H9 (cell line): ENCODE measurements at regions not wholly inside any gene's neighbourhood (a gene's known extent, or its start where the extent isn't known, plus 50 kb on each side); places are given as distances from the start of the nearest gene placed in this dataset.

Source experiments
- DNase-seq: peaks from one replicate; pipeline ENCODE4 v3.0.0-alpha.2; 2017
- H2AFZ ChIP-seq: one replicate; pipeline ENCODE4 v1.6.1; 2013; ENCODE audit warnings: mild to moderate bottlenecking, low read length, control low read depth, moderate library complexity
- H2AK5ac ChIP-seq: 2 replicates; pipeline ENCODE4 v1.6.1; 2013; ENCODE audit warnings: low read length, control low read depth, mixed read lengths; ENCODE audit not compliant: insufficient read length
- H2BK120ac ChIP-seq: one replicate; pipeline ENCODE4 v1.6.1; 2013; ENCODE audit warnings: low read depth, mild to moderate bottlenecking, low read length, control low read depth, inconsistent platforms; ENCODE audit not compliant: poor library complexity, severe bottlenecking
- H2BK12ac ChIP-seq: 2 replicates; pipeline ENCODE4 v1.6.1; 2013; ENCODE audit warnings: low read length, control low read depth, mixed read lengths, low read depth; ENCODE audit not compliant: insufficient read length
- H2BK15ac ChIP-seq: 2 replicates; pipeline ENCODE4 v1.6.1; 2013; ENCODE audit warnings: low read depth, low read length, control low read depth
- H2BK20ac ChIP-seq: one replicate; pipeline ENCODE4 v1.6.1; 2013; ENCODE audit warnings: low read depth, mild to moderate bottlenecking, low read length, control low read depth, inconsistent platforms; ENCODE audit not compliant: poor library complexity, severe bottlenecking
- H2BK5ac ChIP-seq: 2 replicates; pipeline ENCODE4 v1.6.1; 2013; ENCODE audit warnings: low read length, control low read depth, mixed read lengths; ENCODE audit not compliant: insufficient read length
- H3K14ac ChIP-seq: 2 replicates; pipeline ENCODE4 v1.6.1; 2013; ENCODE audit warnings: low read length, control low read depth; ENCODE audit not compliant: insufficient read depth
- H3K18ac ChIP-seq: 2 replicates; pipeline ENCODE4 v1.6.1; 2013; ENCODE audit warnings: low read depth, mild to moderate bottlenecking, mixed read lengths, low read length, control low read depth; ENCODE audit not compliant: insufficient read length
- H3K23ac ChIP-seq: 2 replicates; pipeline ENCODE4 v1.6.1; 2013; ENCODE audit warnings: low read length, control low read depth, mixed read lengths, low read depth; ENCODE audit not compliant: insufficient read length
- H3K23me2 ChIP-seq: 2 replicates; pipeline ENCODE4 v1.6.1; 2013; ENCODE audit warnings: low read depth, mild to moderate bottlenecking, mixed read lengths, low read length, control low read depth; ENCODE audit not compliant: insufficient read length, poor library complexity, severe bottlenecking
- H3K27ac ChIP-seq: 2 replicates; pipeline ENCODE4 v1.5.1; 2013; ENCODE audit warnings: low read length, control low read depth, mixed read lengths, low read depth; ENCODE audit not compliant: insufficient read length
- H3K27me3 ChIP-seq: 2 replicates; pipeline ENCODE4 v1.6.1; 2013; ENCODE audit warnings: low read length, control low read depth, inconsistent platforms; ENCODE audit not compliant: insufficient read depth
- H3K4ac ChIP-seq: 2 replicates; pipeline ENCODE4 v1.6.1; 2013; ENCODE audit warnings: low read depth, mild to moderate bottlenecking, control low read depth, inconsistent platforms, low read length, moderate library complexity
- H3K4me1 ChIP-seq: 2 replicates; pipeline ENCODE4 v1.6.1; 2013; ENCODE audit warnings: low read length, control low read depth, inconsistent platforms; ENCODE audit not compliant: insufficient read depth
- H3K4me2 ChIP-seq: 2 replicates; pipeline ENCODE4 v1.6.1; 2013; ENCODE audit warnings: low read length, control low read depth, mixed read lengths; ENCODE audit not compliant: insufficient read length, insufficient read depth
- H3K56ac ChIP-seq: 2 replicates; pipeline ENCODE4 v1.6.1; 2013; ENCODE audit warnings: low read depth, mild to moderate bottlenecking, mixed read lengths, low read length, control low read depth; ENCODE audit not compliant: insufficient read length
- H3K79me1 ChIP-seq: 2 replicates; pipeline ENCODE4 v1.6.1; 2013; ENCODE audit warnings: low read depth, mild to moderate bottlenecking, moderate library complexity, low read length, control low read depth, inconsistent platforms; ENCODE audit not compliant: insufficient read depth, poor library complexity, severe bottlenecking
- H3K79me2 ChIP-seq: 2 replicates; pipeline ENCODE4 v1.6.1; 2013; ENCODE audit warnings: low read length, control low read depth, inconsistent platforms; ENCODE audit not compliant: insufficient read depth
- H3K9ac ChIP-seq: 2 replicates; pipeline ENCODE4 v1.6.1; 2013; ENCODE audit warnings: low read length, control low read depth, mixed read lengths; ENCODE audit not compliant: insufficient read length; ENCODE audit errors: extremely low read depth
- H3K9me3 ChIP-seq: one replicate; pipeline ENCODE4 v1.6.1; 2013; ENCODE audit warnings: low read depth, low read length, inconsistent platforms; ENCODE audit not compliant: control insufficient read depth
- H3T11ph ChIP-seq: one replicate; pipeline ENCODE4 v1.6.1; 2013; ENCODE audit warnings: mild to moderate bottlenecking, low read length, control low read depth, inconsistent platforms
- H4K20me1 ChIP-seq: one replicate; pipeline ENCODE4 v1.6.1; 2013; ENCODE audit not compliant: control insufficient read depth, insufficient read length, insufficient read depth
- H4K5ac ChIP-seq: 2 replicates; pipeline ENCODE4 v1.6.1; 2013; ENCODE audit warnings: low read depth, mild to moderate bottlenecking, mixed read lengths, low read length, control low read depth; ENCODE audit not compliant: insufficient read length
- H4K8ac ChIP-seq: replicated peaks from 2 replicates; pipeline ENCODE4 v1.6.1; 2013; ENCODE audit warnings: low read length, control low read depth, mixed read lengths, low read depth; ENCODE audit not compliant: insufficient read length
- H4K91ac ChIP-seq: 2 replicates; pipeline ENCODE4 v1.6.1; 2013; ENCODE audit warnings: low read depth, mild to moderate bottlenecking, moderate library complexity, mixed read lengths, low read length, control low read depth; ENCODE audit not compliant: insufficient read length
- H3K27ac Mint-ChIP-seq, 3 experiments: 2 replicates in 2 of 3; 3 replicates in 1 of 3; pipeline ENCODE4 v1.8.0; 2020 to 2021; ENCODE audit warnings: mixed read lengths in 3 of 3, mild to moderate bottlenecking in 1 of 3, moderate library complexity in 1 of 3
- H3K27me3 Mint-ChIP-seq: 2 replicates; pipeline ENCODE4 v1.8.0; 2021; ENCODE audit warnings: low read depth, mild to moderate bottlenecking, moderate library complexity, mixed read lengths
- H3K36me3 Mint-ChIP-seq, 3 experiments: 2 replicates in 2 of 3; 3 replicates in 1 of 3; pipeline ENCODE4 v1.8.0; 2020 to 2021; ENCODE audit warnings: low read depth in 3 of 3, mixed read lengths in 3 of 3; ENCODE audit not compliant: insufficient read depth in 1 of 3
- H3K4me1 Mint-ChIP-seq, 2 experiments: 2 replicates each; pipeline ENCODE4 v1.8.0; 2020; ENCODE audit warnings: mixed read lengths in 2 of 2
- H3K4me3 Mint-ChIP-seq, 2 experiments: 2 replicates in 1 of 2; 3 replicates in 1 of 2; pipeline ENCODE4 v1.8.0; 2020 to 2021; ENCODE audit warnings: mild to moderate bottlenecking in 2 of 2, mixed read lengths in 2 of 2, moderate library complexity in 1 of 2
- H3K9me3 Mint-ChIP-seq, 2 experiments: 2 replicates in 1 of 2; 3 replicates in 1 of 2; pipeline ENCODE4 v1.8.0; 2020; ENCODE audit warnings: mild to moderate bottlenecking in 2 of 2, mixed read lengths in 2 of 2, moderate library complexity in 1 of 2
- CTCF ChIP-seq: fragments of 200-600 bp; sonication (generic); conservative IDR thresholded peaks from 3 replicates; pipeline ENCODE4 v1.8.0; 2021; ENCODE audit warnings: antibody characterized with exemption, mild to moderate bottlenecking
- WGBS: extraction: QIAGEN DNeasy Blood & Tissue Kit; methylation state at CpG from one replicate; pipeline ENCODE4 v1.1.7; 2013; ENCODE audit warnings: missing lambda C conversion rate, low lambda C conversion rate, mixed read lengths; ENCODE audit not compliant: insufficient read length; ENCODE audit errors: extremely low coverage; 5-methylcytosine and 5-hydroxymethylcytosine counted together

DNA sequence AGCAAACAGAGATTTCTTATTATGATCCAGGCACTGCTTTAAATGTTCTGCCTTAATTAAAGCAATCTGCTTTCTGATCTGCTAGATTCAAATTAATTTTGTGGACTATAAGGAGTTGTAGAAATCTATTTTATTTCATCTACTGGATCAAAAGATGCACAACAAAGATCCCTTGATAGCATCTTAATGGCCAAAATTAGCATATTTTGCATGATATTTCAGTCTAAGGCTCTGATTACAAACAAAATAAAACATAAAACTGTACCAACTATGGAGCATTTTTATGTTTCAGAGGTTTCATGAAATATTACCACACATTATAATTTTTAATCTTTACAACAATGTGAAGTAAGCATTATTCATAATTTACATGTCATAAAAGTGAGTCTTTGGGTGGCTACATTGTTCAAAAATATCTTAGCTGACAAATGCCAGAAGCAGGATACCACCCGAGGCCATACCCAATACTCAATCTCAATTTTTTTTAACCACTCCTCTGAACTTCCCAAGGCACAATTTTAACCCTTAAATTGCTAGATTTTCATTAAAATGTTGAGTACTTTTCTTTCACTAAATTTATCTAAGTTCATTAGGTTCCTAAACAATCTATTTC lies 929.5 kb downstream of the KCNA4 start:
- Histone ChIP-seq H3K27me3 (no peaks in the 10 kb centered on the region), H3K23me2 (no peaks in the 10 kb centered on the region), H3K56ac (no peak overlapping the region), H3K79me1 (no peaks in the 10 kb centered on the region), H3K27ac (no peak overlapping the region), H2BK20ac (no peak overlapping the region), H3K14ac (no peak overlapping the region), H3K9me3 (no peaks in the 10 kb centered on the region), H3T11ph (no peak overlapping the region), H4K91ac (no peak overlapping the region), H3K79me2 (no peaks in the 10 kb centered on the region), H2AK5ac (no peak overlapping the region), H3K9ac (no peak overlapping the region), H4K5ac (no peak overlapping the region), H2BK120ac (no peak overlapping the region), H3K23ac (no peak overlapping the region), H2BK15ac (no peak overlapping the region), H3K4me2 (no peak overlapping the region), H3K18ac (no peak overlapping the region), H4K8ac (no peak overlapping the region), H2BK5ac (no peak overlapping the region), H4K20me1 (no peaks in the 10 kb centered on the region), H3K4me1 (no peaks in the 10 kb centered on the region), H2BK12ac (no peak overlapping the region), H2AFZ (no peak overlapping the region), H3K4ac (no peak overlapping the region)
- TF ChIP-seq CTCF = no peak
- no peak overlapping the region for H3K27ac Mint-ChIP-seq
- no peaks in the 10 kb centered on the region for H3K4me1 Mint-ChIP-seq
- no peaks in the 10 kb centered on the region for H3K27me3 Mint-ChIP-seq
- H3K36me3 Mint-ChIP-seq = no peaks in the 10 kb centered on the region
- no peaks in the 10 kb centered on the region for H3K9me3 Mint-ChIP-seq
- no peak for DNase-seq
- WGBS = no CpG with 5 or more reads among the region's 1 CpG
- H3K4me3 Mint-ChIP-seq = no peak overlapping the region
